Peyer's patch (tissue), 4 donors: ENCODE measurements at regions not wholly inside any gene's neighbourhood (a gene's known extent, or its start where the extent isn't known, plus 50 kb on each side); places are given as distances from the start of the nearest gene placed in this dataset.

Experiments
- CTCF ChIP-seq, 6 experiments: fragments of 450-650 bp in 4 of 6; fragments of 200-600 bp in 2 of 6; sonication (generic) in 1 of 6; IDR thresholded peaks; one replicate each; pipeline ENCODE4 v1.5.1; 2017 to 2019; ENCODE audit warnings: antibody characterized with exemption in 6 of 6, mild to moderate bottlenecking in 3 of 6, moderate library complexity in 1 of 6
- POLR2A ChIP-seq, 2 donors: fragments of 450-650 bp; IDR thresholded peaks; one replicate each; pipeline ENCODE4 v1.5.1; 2017; ENCODE audit warnings: antibody characterized with exemption in 2 of 2, mild to moderate bottlenecking in 2 of 2, moderate library complexity in 2 of 2

DNA sequence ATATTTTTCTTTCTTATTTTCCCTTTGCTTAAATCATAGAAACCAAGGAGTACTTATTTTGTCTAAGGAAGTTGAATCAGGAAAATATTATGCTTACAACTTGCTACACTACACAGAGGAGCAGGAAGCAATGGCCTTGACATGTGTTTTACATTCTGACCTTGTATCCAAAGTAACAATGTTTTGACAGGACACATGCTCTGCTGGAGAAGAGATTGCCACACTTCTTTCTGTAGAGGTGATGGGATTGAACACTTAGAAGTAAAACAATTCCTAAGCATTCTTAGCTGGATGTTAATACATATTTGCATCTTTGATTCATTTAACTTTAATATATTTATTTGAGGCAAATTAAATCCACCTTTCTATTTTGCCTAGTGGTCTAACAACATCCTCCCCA lies 929.1 kb downstream of the DSC3 start:
- TF ChIP-seq CTCF (IDR thresholded peaks at IDR 0.05) (no peak), POLR2A (IDR thresholded peaks at IDR 0.05) (no peak)
